HG03342 (cell line): ENCODE measurements at regions not wholly inside any gene's neighbourhood (a gene's known extent, or its start where the extent isn't known, plus 50 kb on each side); places are given as distances from the start of the nearest gene placed in this dataset.
"Not testable (repeated sequence)": the region's sequence is repeated elsewhere in the genome, so short reads cannot be mapped to it uniquely, and the experiment has no call there.

Experiments
- ATAC-seq: cut with Tn5 transposase; IDR thresholded peaks from one replicate; pipeline ENCODE4 v1.9.1; 2021; ENCODE audit warnings: mild to moderate bottlenecking, moderate library complexity; ENCODE audit not compliant: unreplicated experiment

DNA sequence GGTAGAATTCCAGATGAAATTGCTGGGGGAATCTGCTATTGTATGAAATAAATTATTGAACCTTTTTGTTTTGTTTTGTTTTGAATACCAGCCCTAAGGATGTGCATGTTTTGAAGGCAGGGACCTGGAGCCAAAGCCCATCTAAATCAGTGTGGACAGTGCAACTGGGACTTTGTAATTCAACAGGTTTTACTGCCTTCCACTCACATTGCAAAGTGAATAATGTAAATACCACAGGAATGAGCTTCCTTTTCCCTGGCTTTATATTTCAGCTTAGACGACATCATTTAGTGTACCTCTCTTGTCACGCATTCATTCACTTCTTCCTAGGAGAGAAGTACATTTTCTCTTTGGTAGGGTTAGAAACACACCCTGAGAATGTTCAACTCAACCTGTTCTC is 795.0 kb downstream of the CENPC start:
- no peak for ATAC-seq

DNA sequence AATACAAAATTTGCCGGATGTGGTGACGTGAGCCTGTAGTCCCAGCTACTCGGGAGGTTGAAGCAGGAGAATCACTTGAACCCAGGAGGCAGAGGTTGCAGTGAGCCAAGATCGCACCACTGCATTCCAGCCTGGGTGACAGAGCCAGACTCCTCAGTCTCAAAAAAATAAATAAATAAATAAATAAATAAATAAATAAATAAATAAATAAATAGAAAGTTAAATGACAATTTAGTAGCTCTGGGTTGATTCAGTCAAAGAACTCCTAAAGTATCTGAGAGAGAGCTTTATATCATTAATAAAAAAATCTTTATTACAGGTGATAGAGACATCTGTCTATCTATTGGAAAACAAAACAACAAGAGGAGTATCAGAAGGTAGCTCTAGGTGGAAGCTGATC is 798.4 kb downstream of the CENPC start:
- not testable (repeated sequence) for ATAC-seq

GRCh38 chr4:66741081-66741480 is 804.2 kb downstream of the CENPC start:
- ATAC-seq: no peak

DNA sequence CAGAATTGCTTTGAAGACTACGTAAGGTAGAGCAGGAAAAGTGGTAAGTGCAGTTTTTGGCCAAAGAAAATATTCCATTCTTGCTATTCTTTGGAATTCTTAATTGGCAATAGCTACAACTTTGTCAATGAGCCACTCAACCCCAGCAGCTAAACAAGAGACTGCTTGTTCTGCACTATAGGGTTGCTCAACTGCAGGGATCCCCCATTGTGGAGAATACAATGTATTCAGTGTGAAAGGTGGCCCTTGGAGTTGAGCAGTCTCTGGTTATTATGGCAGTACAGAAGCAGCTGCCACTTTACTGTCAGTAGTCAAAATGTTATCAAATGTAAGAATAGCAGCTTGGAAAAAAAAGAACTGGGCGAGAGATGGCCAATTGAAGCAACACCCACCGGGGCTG is 808.7 kb downstream of the CENPC start:
- no peak for ATAC-seq

GRCh38 chr4:66728280-66728679 is 817.0 kb downstream of the CENPC start:
- ATAC-seq: no peak

GRCh38 chr4:66712301-66712921 is 832.9 kb downstream of the CENPC start:
- ATAC-seq: not testable (repeated sequence)

DNA sequence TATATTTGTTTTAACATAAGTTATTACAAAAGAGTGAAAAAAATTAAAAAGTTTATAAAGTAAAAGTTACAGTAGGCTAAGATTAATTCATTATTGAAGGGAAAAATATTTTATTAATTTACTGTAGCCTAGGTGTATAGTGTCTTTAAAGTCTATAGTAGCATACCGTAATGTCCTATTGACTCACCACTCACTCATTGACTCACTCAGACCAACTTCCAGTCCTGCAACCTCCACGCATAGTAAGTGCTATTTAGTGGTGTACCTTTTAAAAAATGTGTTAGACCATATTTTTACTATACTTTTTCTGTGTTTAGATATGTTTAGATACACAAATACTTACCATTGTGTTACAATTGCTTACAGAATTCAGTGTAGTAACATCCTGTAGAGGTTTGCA is 841.1 kb downstream of the CENPC start:
- ATAC-seq: no peak

- ATAC-seq: no peak
These were observed 850.6 kb downstream of the CENPC start for GRCh38 chr4:66694739-66695138.

- no peak for ATAC-seq
These were observed 851.6 kb downstream of the CENPC start for GRCh38 chr4:66693694-66694093.

DNA sequence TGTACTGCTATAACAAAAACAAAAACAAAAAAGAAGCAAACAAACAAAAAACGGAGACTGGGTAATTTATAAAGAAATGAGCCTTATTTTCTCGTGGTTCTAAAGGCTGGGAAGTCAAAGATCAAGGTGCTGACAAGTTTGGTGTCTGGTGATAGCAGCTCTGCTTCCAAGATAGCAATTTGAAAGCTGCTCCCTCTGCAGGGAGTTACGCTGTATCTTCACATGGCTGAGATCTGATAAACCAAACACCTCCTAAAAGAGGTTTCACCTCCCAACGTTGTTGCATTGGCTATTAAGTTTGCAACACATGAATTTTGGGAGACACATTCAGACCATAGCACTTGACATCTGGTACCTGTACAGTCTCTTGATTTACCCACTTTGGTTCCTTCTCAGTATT is 854.2 kb downstream of the CENPC start:
- no peak for ATAC-seq

DNA sequence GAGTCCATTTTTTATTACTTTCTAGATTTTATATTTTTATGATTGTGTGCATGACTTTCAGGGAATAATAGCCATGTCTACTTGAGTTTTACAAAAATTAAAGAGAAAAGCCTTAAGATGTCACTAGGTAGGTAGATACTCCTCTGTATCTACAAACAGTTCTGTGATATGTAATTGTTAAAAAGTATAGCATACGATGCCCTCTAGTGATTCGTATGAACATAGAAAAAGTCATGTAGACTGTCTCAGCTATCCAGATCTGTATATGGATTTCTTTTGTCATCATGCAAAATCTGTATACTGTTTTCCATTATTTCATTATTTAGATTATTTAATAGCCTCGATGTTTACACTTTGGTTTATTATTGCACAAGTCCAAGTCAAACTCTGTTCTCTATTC is 856.6 kb downstream of the CENPC start:
- no peak for ATAC-seq

DNA sequence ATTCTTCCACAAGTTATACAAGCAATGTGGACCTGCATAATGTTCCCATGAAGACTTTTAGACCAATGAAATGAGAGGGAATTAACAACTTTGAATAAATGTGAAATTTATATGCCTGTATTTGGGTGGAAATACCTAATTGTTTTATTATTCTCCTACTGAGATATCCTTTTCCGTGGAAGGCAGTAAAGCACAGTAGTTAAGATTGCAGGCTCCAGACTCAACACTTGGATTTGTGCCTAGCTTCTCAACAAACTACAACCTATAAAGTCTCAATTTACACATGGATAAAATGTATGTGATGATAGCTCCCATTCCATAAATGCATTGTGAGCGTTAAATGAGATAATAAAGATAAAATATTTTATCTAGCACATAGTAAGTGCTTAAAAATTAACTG is 857.8 kb downstream of the CENPC start:
- no peak for ATAC-seq

DNA sequence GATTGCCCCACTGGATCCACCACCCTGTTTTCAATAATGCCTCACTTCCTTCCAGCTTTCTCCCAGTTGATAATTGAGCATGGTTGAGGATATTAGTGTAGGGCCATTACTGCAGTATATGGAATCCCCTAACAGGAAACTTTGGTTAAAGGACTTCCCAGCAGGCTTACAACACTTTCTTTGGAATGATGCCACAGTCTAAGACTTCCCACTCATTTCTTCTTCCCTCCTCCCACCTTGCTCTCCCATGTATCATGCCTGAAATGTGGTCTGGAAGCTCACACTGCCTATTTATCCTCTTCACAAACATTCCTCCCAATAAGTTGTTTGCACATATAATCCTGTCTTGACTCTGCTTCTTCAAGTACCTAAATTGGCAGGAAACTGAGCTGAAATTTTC is 863.3 kb downstream of the CENPC start:
- no peak for ATAC-seq

DNA sequence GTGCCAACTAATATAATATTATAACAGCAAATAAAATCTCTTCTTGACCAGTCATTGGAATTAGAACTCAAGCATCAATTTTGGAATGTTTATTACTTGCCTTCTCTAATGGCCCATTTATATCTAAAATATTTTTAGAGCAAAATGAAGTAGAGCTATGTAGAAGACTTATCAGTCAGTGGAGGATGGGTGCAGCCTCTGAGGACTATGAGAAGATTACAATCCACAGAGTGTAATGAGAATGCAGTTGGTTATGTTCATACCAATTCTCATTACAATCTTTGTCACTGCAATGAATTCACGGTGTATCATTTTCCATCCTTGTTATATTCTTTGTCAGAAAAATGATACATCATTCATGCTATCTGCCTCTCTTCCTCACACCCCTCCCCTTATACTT is 878.1 kb downstream of the CENPC start:
- no peak for ATAC-seq

DNA sequence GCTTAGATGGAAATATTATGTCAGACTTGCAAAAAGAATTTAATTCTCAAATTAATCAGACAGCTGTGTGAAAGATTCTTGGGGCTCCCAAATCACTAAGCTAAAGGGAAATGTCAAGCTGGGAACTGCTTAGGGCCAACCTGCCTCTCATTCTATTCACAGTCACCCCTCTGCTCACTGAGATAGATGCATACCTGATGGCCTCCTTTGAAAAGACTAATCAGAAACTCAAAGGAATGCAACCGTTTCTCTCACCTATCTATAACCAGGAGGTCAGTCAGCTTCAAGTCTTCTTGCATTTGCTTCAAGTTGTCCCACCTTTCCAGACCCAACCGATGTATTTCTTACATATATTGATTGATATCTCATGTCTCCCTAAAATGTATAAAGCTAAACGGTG is 882.7 kb downstream of the CENPC start:
- ATAC-seq: no peak

DNA sequence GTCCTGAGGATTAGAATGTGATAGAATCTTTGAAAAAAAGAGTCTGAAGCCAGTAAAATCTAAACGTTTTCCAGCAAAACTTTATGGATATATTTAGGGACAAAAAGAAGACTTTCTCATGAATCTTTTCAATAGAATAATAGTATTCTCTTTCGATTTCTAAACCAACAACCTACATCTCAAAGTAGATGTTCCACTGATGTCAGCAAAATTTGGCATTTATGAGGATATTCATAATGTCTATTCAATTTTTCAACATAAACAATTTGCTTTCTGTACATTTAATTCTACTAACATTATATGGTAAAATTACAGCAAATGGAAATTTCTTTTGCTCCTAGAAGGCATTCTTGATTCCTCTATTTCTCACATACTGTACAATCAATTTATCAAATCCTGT is 886.5 kb downstream of the CENPC start:
- ATAC-seq: no peak

DNA sequence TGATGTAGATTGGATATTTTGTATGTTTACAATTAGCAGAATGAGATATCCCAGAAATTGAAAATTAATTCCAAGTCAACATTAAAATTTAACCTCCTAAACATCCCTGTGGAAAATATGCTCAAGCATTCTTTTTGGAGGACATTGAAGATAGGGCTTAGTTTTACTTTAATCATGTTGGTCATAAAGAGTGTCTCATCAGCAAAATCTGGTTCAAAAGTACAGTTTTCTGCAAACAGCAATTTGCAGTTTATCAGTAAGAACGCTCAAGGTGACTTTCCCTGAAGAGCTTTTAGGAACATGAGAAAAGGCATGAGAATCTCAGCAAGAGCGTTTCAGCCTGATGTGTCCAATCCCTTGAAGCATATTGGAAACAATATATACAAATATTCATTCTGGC is 889.8 kb downstream of the CENPC start:
- no peak for ATAC-seq

- ATAC-seq: no peak
These were observed 891.4 kb downstream of the CENPC start for GRCh38 chr4:66653937-66654336.

DNA sequence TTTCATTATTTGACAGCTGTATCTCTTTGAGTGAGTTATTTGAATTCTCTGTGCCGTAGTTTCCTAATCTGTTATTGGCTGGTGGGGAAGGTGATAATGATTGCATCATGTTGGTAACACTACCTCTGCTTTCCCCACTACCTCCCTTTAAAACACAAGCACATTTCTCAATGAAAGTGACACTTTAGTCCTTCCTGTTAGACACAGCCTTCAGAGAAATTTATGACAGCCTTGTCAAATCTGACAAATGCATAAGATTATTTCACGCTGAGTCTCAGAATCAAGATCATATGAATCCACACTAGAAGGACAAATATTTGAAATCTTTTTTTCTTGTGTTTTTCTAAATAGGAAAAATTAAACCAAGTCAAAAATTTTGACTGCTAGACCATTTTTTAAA is 896.1 kb downstream of the CENPC start:
- ATAC-seq: no peak

- no peak for ATAC-seq
These were observed 897.4 kb downstream of the CENPC start for GRCh38 chr4:66647926-66648325.

GRCh38 chr4:66647476-66647875 is 897.8 kb downstream of the CENPC start:
- ATAC-seq: no peak

DNA sequence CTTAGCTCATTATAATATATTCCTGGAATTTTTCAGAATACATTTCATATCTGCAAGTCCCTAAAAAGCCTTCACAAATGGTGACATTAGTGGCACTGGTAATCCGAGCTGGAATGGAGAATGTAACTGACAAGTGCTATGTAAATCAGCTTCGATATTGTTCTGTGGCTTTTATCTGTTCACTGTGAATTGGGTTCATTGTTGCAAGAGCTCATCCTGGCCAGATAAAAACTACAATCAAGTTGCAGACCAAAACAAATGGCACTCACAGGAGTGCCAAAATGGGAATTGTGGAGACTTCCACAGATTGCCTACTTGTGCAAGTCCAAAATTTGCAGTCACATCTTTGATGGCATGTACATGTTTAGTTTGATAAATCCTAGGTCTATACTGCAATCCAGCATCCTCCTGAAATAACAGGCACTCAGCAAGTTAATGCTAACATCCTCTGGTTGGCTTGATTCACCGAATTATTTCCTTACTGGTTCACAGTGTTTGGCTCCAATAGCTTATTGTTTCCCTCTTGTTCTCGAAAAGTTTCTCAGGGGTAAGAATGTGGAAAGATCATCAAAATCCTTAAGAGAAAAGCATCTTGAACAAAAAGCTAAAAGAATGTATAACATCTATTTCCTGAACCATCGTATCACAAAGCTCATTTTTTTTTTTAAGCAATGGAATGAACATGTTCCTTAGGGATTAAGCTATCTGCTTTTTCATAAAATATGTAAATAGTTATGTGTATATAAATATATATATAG is 904.9 kb downstream of the CENPC start:
- no peak for ATAC-seq

- no peak for ATAC-seq
These were observed 905.9 kb downstream of the CENPC start for GRCh38 chr4:66639361-66639760.
